Fibroblast of lung (primary cell): ENCODE measurements at regions not wholly inside any gene's neighbourhood (a gene's known extent, or its start where the extent isn't known, plus 50 kb on each side); places are given as distances from the start of the nearest gene placed in this dataset.
"Not testable (repeated sequence)": the region's sequence is repeated elsewhere in the genome, so short reads cannot be mapped to it uniquely, and the experiment has no call there.

Experiments
- EZH2 ChIP-seq: IDR thresholded peaks from 2 replicates; pipeline ENCODE4 v1.5.1; 2012; ENCODE audit warnings: low read length, control low read depth, mild to moderate bottlenecking; ENCODE audit errors: missing control alignments
- TF ChIP-seq, protein P1 (sequence below), 2 donors: IDR thresholded peaks in 1 of 2; conservative IDR thresholded peaks in 1 of 2; 1 replicate in 1 of 2; 2 replicates in 1 of 2; pipeline ENCODE4 v1.5.1; 2011 to 2012; ENCODE audit warnings: low read length in 2 of 2, control low read depth in 1 of 2, inconsistent platforms in 1 of 2, low read depth in 1 of 2, mild to moderate bottlenecking in 1 of 2

DNA sequence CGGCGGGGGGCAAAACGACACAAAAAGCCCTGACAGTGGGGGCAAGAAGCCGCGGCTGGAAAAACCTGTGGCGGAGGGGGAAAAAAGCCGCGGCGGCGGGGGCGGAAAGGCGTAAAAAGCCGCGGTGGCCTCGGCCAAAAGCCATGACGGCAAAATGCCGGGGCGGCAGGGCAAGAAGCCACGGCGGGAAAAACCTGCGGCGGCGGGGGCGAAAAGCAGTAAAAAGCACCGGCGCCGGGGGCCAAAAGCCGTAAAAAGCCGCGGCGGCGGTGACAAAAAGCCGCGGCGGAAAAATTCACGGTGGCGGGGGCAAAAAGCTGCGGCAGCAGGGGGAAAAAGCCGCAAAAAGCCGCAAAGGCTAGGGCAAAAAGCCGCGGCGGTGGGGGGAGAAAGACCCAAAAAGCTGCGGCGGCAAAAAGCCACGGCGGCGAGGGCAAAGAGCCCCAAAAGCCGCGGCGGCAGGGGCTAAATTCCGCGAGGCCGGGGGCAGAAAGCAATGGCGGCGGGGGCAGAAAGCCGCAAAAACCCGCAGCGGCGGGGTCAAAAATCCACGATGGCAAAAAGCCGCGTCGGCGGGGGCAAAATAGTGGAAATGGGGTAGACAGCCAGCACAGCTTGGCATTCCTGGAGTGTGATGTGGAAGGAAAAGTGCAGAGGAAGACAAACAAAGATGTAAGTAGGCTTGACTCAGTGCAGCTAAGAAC lies 167.5 kb upstream of the TP53TG3D start:
- TF ChIP-seq, protein P1, sequence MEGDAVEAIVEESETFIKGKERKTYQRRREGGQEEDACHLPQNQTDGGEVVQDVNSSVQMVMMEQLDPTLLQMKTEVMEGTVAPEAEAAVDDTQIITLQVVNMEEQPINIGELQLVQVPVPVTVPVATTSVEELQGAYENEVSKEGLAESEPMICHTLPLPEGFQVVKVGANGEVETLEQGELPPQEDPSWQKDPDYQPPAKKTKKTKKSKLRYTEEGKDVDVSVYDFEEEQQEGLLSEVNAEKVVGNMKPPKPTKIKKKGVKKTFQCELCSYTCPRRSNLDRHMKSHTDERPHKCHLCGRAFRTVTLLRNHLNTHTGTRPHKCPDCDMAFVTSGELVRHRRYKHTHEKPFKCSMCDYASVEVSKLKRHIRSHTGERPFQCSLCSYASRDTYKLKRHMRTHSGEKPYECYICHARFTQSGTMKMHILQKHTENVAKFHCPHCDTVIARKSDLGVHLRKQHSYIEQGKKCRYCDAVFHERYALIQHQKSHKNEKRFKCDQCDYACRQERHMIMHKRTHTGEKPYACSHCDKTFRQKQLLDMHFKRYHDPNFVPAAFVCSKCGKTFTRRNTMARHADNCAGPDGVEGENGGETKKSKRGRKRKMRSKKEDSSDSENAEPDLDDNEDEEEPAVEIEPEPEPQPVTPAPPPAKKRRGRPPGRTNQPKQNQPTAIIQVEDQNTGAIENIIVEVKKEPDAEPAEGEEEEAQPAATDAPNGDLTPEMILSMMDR (conservative IDR thresholded peaks at IDR 0.05 in 1 of 2, IDR thresholded peaks at IDR 0.05 in 1 of 2; ENCODE audit: low read depth in 1 of 2, low read length in 2 of 2): not testable (repeated sequence)
- not testable (repeated sequence) for TF ChIP-seq EZH2
